ENCODE measurements at regions not wholly inside any gene's neighbourhood (a gene's known extent, or its start where the extent isn't known, plus 50 kb on each side); places are given as distances from the start of the nearest gene placed in this dataset.

DNA sequence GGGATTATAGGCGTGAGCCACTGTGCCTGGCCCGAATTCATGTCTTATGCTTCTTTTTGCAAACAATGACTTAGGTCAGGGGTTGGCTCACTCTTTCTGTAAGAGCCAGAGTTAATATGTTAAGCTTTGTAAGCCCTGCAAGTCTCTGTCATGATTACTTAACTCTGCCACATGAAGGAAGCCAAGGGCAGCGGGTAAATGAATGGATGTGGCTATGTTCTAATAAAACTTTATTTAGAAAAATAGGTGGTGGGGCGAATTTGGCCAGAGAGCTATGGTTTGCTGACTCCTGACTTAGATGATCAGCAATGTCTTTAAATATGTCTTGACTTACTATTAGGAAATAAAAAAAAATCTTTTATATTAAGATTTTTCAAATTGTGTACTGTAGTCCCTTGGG lies 114.9 kb upstream of the ZFP64 start:
- H3K79me1 ChIP-seq (ENCODE audit: low read depth in 1 of 2, low read length in 2 of 2), result no peaks in the 10 kb centered on the region
- no peak overlapping the region for H3K4ac ChIP-seq (ENCODE audit: low read depth, low read length)
- ChIA-PET POLR2A (ENCODE audit: unreplicated experiment) (no interaction called here), CTCF (no interaction called here)
- no peak overlapping the region for H4K5ac ChIP-seq (ENCODE audit: low read depth, low read length)
- BruUV-seq (replicated peaks), result no TSS peak
- no peak overlapping the region for H3K14ac ChIP-seq (replicated peaks; ENCODE audit: low read depth, low read length)
- H3K23ac ChIP-seq (ENCODE audit: low read depth, low read length), result no peak overlapping the region
- no peak overlapping the region for H3K56ac ChIP-seq (ENCODE audit: extremely low read depth, insufficient read depth, low read length)
- H3K4me2 ChIP-seq (ENCODE audit: low read depth, low read length), result no peak overlapping the region
- H3K27me3 ChIP-seq (ENCODE audit: control insufficient read depth, insufficient read depth, low read length), result peaks cover 2% of the 10 kb centered on the region
- no peak overlapping the region for H3K9ac ChIP-seq (ENCODE audit: low read depth, low read length)
- H3K18ac ChIP-seq (ENCODE audit: low read depth, low read length), result no peak overlapping the region
- no peaks in the 10 kb centered on the region for H3K9me1 ChIP-seq (ENCODE audit: insufficient read depth, low read length)
- DNase-seq (no peak), ATAC-seq (ENCODE audit: low read depth) (no peak)
- H3K27ac ChIP-seq (ENCODE audit: insufficient read depth, low read length), result no peak overlapping the region
- no peak overlapping the region for H2AK9ac ChIP-seq (replicated peaks; ENCODE audit: low read depth, low read length, poor library complexity)
- no peak for TF ChIP-seq RCOR1 (IDR thresholded peaks at IDR 0.05; ENCODE audit: insufficient replicate concordance, low read length)
- TF ChIP-seq SMC3 (IDR thresholded peaks at IDR 0.05; ENCODE audit: low read depth, low read length), result no peak
- TF ChIP-seq BHLHE40 (IDR thresholded peaks at IDR 0.05; ENCODE audit: low read depth, low read length), result no peak
- TF ChIP-seq, protein P1, sequence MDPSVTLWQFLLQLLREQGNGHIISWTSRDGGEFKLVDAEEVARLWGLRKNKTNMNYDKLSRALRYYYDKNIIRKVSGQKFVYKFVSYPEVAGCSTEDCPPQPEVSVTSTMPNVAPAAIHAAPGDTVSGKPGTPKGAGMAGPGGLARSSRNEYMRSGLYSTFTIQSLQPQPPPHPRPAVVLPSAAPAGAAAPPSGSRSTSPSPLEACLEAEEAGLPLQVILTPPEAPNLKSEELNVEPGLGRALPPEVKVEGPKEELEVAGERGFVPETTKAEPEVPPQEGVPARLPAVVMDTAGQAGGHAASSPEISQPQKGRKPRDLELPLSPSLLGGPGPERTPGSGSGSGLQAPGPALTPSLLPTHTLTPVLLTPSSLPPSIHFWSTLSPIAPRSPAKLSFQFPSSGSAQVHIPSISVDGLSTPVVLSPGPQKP (IDR thresholded peaks at IDR 0.05; ENCODE audit: borderline replicate concordance, low read depth, low read length), result no peak
- no peak for TF ChIP-seq MXI1 (IDR thresholded peaks at IDR 0.05; ENCODE audit: borderline replicate concordance, low read depth, low read length)
- TF ChIP-seq, protein P2, sequence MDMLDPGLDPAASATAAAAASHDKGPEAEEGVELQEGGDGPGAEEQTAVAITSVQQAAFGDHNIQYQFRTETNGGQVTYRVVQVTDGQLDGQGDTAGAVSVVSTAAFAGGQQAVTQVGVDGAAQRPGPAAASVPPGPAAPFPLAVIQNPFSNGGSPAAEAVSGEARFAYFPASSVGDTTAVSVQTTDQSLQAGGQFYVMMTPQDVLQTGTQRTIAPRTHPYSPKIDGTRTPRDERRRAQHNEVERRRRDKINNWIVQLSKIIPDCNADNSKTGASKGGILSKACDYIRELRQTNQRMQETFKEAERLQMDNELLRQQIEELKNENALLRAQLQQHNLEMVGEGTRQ (IDR thresholded peaks at IDR 0.05; ENCODE audit: low read depth, low read length), result no peak
- no peak for TF ChIP-seq RFX5 (IDR thresholded peaks at IDR 0.05; ENCODE audit: low read depth, low read length)
- TF ChIP-seq MAZ (IDR thresholded peaks at IDR 0.05; ENCODE audit: borderline replicate concordance, low read depth, low read length), result no peak
- no peak for TF ChIP-seq CTCF (conservative IDR thresholded peaks at IDR 0.05; ENCODE audit: low read depth, low read length)
- TF ChIP-seq CEBPB (IDR thresholded peaks at IDR 0.05; ENCODE audit: low read depth, low read length), result no peak
- no peak for TF ChIP-seq NFE2L2 (IDR thresholded peaks at IDR 0.05; ENCODE audit: low read depth, low read length)
- TF ChIP-seq POLR2A (IDR thresholded peaks at IDR 0.05; ENCODE audit: low read depth, low read length), result no peak
- TF ChIP-seq CHD1 (IDR thresholded peaks at IDR 0.05; ENCODE audit: low read depth, low read length), result no peak
- no peak for TF ChIP-seq FOS (IDR thresholded peaks at IDR 0.05; ENCODE audit: low read depth, low read length)
- no peak for TF ChIP-seq MAFK (IDR thresholded peaks at IDR 0.05; ENCODE audit: low read depth, low read length)
- TF ChIP-seq RAD21 (IDR thresholded peaks at IDR 0.05; ENCODE audit: low read length), result no peak
- H2AK5ac ChIP-seq (ENCODE audit: low read depth, low read length), result no peak overlapping the region
- no CpG with 5 or more reads among the region's 4 CpGs for WGBS, 2 experiments (ENCODE audit: extremely low coverage in 2 of 2, insufficient read length in 1 of 2)
- H2BK20ac ChIP-seq (ENCODE audit: low read depth, low read length), result no peak overlapping the region
- no peaks in the 10 kb centered on the region for H3K36me3 ChIP-seq (ENCODE audit: control insufficient read depth, insufficient read depth, low read length)
- H4K8ac ChIP-seq (ENCODE audit: low read depth in 2 of 2, low read length in 2 of 2), result no peak overlapping the region
- H2AFZ ChIP-seq (replicated peaks; ENCODE audit: low read length, poor library complexity), result no peak overlapping the region
- no peaks in the 10 kb centered on the region for H3K9me3 ChIP-seq (ENCODE audit: control insufficient read depth, insufficient read depth, low read length)
- no peak overlapping the region for H2BK120ac ChIP-seq (ENCODE audit: low read depth, low read length)
- H4K20me1 ChIP-seq (ENCODE audit: insufficient read depth, low read length), result no peaks in the 10 kb centered on the region
- in situ Hi-C loops (cut with MboI; ENCODE audit: low sequenced_read_pairs), result loop anchor here (25.0 kb wide), 1 partner anchor 906 kb away; no protein-coding TSS in a partner anchor
- dilution Hi-C loops (cut with HindIII; ENCODE audit: low sequenced_read_pairs, unreplicated experiment), result no loop called here
- H2BK5ac ChIP-seq (ENCODE audit: low read depth, low read length, poor library complexity, severe bottlenecking), result no peak overlapping the region
- H3K4me1 ChIP-seq (ENCODE audit: control insufficient read depth, insufficient read depth, low read length), result no peaks in the 10 kb centered on the region
- no peak overlapping the region for H3K4me3 ChIP-seq (ENCODE audit: insufficient read depth, low read depth, low read length)
- intact Hi-C loops (cut with micrococcal nuclease), result no loop called here
- H4K91ac ChIP-seq (ENCODE audit: insufficient read depth, low read depth, low read length), result no peak overlapping the region
- H2BK15ac ChIP-seq (ENCODE audit: low read depth, low read length), result no peak overlapping the region

All from IMR-90 (cell line).